OCI-LY7 (cell line): ENCODE measurements at regions not wholly inside any gene's neighbourhood (a gene's known extent, or its start where the extent isn't known, plus 50 kb on each side); places are given as distances from the start of the nearest gene placed in this dataset.

Source experiments
- EZH2phosphoT487 ChIP-seq: fragments of 200-600 bp; sonication (generic); IDR thresholded peaks from 2 replicates; pipeline ENCODE4 v1.6.1; 2018; ENCODE audit warnings: low read depth, borderline replicate concordance, mild to moderate bottlenecking, mixed run types, antibody characterized with exemption, low read length, moderate library complexity, mixed read lengths
- TF ChIP-seq, protein P1 (sequence below): fragments of 200-600 bp; sonication (generic); conservative IDR thresholded peaks from 2 replicates; pipeline ENCODE4 v1.5.1; 2014; ENCODE audit warnings: mild to moderate bottlenecking, antibody characterized with exemption, low read length, moderate library complexity, mixed read lengths

DNA sequence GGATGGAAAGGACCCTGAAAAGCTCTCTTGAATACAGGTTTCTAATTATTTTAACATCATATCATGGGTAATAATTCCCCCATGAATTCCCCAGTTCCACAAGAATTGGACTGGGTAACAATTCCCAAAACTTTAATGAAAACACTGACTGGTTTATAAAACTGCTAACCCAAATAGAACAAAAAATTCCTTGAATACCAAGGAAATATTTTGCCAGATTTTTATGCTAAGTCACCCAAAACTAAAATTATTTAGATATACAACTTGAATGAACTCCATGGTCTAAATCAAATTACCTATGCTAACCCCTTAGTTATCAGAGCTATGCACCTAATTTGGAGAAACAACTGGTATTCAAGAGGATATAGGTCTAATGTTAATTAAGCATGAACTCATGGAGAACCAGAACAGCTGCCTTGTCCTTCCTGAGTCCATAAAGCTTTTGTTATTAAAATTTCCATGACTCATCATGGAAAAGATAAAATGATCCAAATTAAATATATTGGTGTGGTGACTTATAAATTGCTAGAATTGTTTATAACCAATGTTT lies 164.9 kb upstream of the TUT7 start:
- TF ChIP-seq, protein P1, sequence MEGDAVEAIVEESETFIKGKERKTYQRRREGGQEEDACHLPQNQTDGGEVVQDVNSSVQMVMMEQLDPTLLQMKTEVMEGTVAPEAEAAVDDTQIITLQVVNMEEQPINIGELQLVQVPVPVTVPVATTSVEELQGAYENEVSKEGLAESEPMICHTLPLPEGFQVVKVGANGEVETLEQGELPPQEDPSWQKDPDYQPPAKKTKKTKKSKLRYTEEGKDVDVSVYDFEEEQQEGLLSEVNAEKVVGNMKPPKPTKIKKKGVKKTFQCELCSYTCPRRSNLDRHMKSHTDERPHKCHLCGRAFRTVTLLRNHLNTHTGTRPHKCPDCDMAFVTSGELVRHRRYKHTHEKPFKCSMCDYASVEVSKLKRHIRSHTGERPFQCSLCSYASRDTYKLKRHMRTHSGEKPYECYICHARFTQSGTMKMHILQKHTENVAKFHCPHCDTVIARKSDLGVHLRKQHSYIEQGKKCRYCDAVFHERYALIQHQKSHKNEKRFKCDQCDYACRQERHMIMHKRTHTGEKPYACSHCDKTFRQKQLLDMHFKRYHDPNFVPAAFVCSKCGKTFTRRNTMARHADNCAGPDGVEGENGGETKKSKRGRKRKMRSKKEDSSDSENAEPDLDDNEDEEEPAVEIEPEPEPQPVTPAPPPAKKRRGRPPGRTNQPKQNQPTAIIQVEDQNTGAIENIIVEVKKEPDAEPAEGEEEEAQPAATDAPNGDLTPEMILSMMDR: no peak
- TF ChIP-seq EZH2phosphoT487: no peak
